ENCODE measurements at regions not wholly inside any gene's neighbourhood (a gene's known extent, or its start where the extent isn't known, plus 50 kb on each side); places are given as distances from the start of the nearest gene placed in this dataset.

DNA sequence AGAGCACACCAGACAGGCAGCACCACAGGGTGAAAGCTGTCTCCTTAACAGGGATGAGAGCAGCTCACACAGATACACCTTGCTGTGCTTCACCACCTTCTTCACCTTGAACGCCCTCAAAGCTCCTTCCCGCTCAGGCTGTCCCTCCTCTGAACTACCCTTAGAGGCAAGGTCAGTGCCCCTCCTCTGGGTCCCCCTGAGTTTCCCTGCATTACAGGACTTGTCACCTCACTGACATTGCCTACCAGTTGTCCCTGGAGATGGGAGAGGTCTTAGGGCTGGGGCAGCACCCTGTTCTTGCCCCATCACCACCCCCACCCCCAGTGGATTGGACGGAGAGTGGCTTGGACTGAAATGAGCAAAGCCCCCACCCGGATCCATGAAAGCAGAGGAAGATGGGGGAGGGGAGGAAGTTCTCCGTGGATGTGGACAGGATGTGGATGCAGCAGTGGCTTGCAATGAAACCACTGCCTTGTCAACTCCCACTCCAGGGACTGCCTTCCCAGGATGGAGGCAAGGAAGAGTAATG, 73.2 kb upstream of the CDH5 start:
- no TSS peak for BruUV-seq (replicated peaks)
- CTCF ChIA-PET, result no interaction called here
- Histone ChIP-seq H3F3A (ENCODE audit: low read length, unreplicated experiment) (no peaks in the 10 kb centered on the region), H2AFZ (ENCODE audit: low read length) (no peak overlapping the region), H3K9me2 (replicated peaks; ENCODE audit: low read length) (no peaks in the 10 kb centered on the region), H3K9ac (ENCODE audit: low read length) (no peak overlapping the region), H3K27ac (ENCODE audit: low read length) (no peak overlapping the region), H3K4me3 (ENCODE audit: low read length) (no peak overlapping the region), H4K20me1 (ENCODE audit: low read length) (no peaks in the 10 kb centered on the region), H3K27me3 (ENCODE audit: low read length) (no peaks in the 10 kb centered on the region), H3K4me1 (ENCODE audit: insufficient read depth, low read length) (no peaks in the 10 kb centered on the region), H3K9me3 (ENCODE audit: low read length) (no peaks in the 10 kb centered on the region), H3K79me2 (ENCODE audit: low read length) (no peaks in the 10 kb centered on the region), H3K36me3 (ENCODE audit: low read depth, low read length) (no peaks in the 10 kb centered on the region), H3K4me2 (ENCODE audit: low read length) (no peak overlapping the region)
- POLR2A ChIA-PET (ENCODE audit: unreplicated experiment), result no interaction called here
- DNase-seq (no peak), ATAC-seq (no peak)
- TF ChIP-seq, protein P1, sequence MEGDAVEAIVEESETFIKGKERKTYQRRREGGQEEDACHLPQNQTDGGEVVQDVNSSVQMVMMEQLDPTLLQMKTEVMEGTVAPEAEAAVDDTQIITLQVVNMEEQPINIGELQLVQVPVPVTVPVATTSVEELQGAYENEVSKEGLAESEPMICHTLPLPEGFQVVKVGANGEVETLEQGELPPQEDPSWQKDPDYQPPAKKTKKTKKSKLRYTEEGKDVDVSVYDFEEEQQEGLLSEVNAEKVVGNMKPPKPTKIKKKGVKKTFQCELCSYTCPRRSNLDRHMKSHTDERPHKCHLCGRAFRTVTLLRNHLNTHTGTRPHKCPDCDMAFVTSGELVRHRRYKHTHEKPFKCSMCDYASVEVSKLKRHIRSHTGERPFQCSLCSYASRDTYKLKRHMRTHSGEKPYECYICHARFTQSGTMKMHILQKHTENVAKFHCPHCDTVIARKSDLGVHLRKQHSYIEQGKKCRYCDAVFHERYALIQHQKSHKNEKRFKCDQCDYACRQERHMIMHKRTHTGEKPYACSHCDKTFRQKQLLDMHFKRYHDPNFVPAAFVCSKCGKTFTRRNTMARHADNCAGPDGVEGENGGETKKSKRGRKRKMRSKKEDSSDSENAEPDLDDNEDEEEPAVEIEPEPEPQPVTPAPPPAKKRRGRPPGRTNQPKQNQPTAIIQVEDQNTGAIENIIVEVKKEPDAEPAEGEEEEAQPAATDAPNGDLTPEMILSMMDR (conservative IDR thresholded peaks at IDR 0.05; ENCODE audit: low read depth, low read length), result no peak
- TF ChIP-seq EZH2phosphoT487 (IDR thresholded peaks at IDR 0.05; ENCODE audit: borderline replicate concordance, low read length) (no peak), EZH2 (IDR thresholded peaks at IDR 0.05; ENCODE audit: low read length, unreplicated experiment) (no peak)
- intact Hi-C loops (cut with micrococcal nuclease), result no loop called here

DNA sequence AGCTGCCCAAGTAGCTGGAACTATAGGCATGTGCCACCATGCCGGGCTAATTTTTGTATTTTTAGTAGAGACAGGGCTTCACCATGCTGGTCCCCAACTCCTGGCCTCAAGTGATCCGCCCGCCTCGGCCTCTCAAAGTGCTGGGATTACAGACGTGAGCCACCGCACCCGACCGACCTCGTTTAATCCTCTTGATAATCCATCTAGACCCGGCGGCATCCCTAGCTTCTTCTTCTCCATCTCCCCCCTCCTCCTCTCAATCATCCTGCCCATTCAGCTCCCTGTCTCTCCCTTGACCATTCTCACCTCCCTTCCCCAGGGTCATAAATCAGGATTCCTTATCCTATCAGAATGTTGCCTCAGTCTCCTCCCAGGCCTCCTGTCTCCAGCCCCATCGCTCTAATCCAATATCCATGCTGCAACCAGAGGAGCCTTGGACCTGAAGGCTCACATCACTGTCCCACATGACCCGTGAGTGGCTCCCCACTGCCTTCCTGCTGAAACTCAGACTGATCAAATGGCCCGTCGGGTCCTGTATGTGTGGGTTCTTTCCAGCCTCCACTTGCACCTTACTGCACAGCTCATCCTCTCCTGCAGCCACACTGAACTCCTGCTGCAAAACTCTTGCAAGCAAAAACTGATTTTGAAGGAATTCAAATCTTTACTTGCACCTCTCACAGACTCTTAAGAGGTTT, 74.1 kb upstream of the CDH5 start:
- H3K36me3 ChIP-seq (ENCODE audit: low read depth, low read length), result no peaks in the 10 kb centered on the region
- BruUV-seq (replicated peaks), result no TSS peak
- intact Hi-C loops (cut with micrococcal nuclease), result no loop called here
- CTCF ChIA-PET, result no interaction called here
- no peaks in the 10 kb centered on the region for H3K9me2 ChIP-seq (replicated peaks; ENCODE audit: low read length)
- no peak overlapping the region for H2AFZ ChIP-seq (ENCODE audit: low read length)
- no peak overlapping the region for H3K27ac ChIP-seq (ENCODE audit: low read length)
- no peaks in the 10 kb centered on the region for H4K20me1 ChIP-seq (ENCODE audit: low read length)
- no peaks in the 10 kb centered on the region for H3K79me2 ChIP-seq (ENCODE audit: low read length)
- DNase-seq, result no peak
- H3F3A ChIP-seq (ENCODE audit: low read length, unreplicated experiment), result no peaks in the 10 kb centered on the region
- no peak for TF ChIP-seq EZH2 (IDR thresholded peaks at IDR 0.05; ENCODE audit: low read length, unreplicated experiment)
- no peak for TF ChIP-seq EZH2phosphoT487 (IDR thresholded peaks at IDR 0.05; ENCODE audit: borderline replicate concordance, low read length)
- TF ChIP-seq, protein P1 (conservative IDR thresholded peaks at IDR 0.05; ENCODE audit: low read depth, low read length), result no peak
- no peak for ATAC-seq
- no peak overlapping the region for H3K4me3 ChIP-seq (ENCODE audit: low read length)
- no peak overlapping the region for H3K9ac ChIP-seq (ENCODE audit: low read length)
- H3K27me3 ChIP-seq (ENCODE audit: low read length), result no peaks in the 10 kb centered on the region
- POLR2A ChIA-PET (ENCODE audit: unreplicated experiment), result no interaction called here
- H3K9me3 ChIP-seq (ENCODE audit: low read length), result no peaks in the 10 kb centered on the region
- H3K4me1 ChIP-seq (ENCODE audit: insufficient read depth, low read length), result no peaks in the 10 kb centered on the region
- H3K4me2 ChIP-seq (ENCODE audit: low read length), result no peak overlapping the region

DNA sequence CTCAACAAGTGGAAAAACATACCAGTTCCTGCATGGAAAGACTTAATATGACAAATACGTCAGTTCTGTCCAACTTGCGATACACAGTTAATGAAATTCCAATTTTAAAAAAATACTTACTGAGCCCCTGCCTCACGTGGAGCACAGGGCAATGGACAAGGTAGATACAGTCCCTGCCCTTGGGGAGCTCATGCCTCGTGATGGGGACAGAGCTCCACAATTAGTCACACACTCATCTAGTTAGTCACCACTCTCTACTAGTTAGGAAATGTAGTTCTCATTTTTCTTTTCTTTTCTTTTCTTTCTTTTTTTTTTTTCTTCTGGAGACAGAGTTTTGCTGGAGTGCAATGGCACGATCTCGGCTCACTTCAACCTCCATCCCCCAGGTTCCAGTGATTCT, 74.7 kb upstream of the CDH5 start:
- intact Hi-C loops (cut with micrococcal nuclease), result no loop called here
- no peak overlapping the region for H2AFZ ChIP-seq (ENCODE audit: low read length)
- no peaks in the 10 kb centered on the region for H3K79me2 ChIP-seq (ENCODE audit: low read length)
- H3K4me2 ChIP-seq (ENCODE audit: low read length), result no peak overlapping the region
- TF ChIP-seq EZH2phosphoT487 (IDR thresholded peaks at IDR 0.05; ENCODE audit: borderline replicate concordance, low read length) (no peak), EZH2 (IDR thresholded peaks at IDR 0.05; ENCODE audit: low read length, unreplicated experiment) (no peak)
- TF ChIP-seq, protein P1 (conservative IDR thresholded peaks at IDR 0.05; ENCODE audit: low read depth, low read length), result no peak
- no peaks in the 10 kb centered on the region for H4K20me1 ChIP-seq (ENCODE audit: low read length)
- no peaks in the 10 kb centered on the region for H3F3A ChIP-seq (ENCODE audit: low read length, unreplicated experiment)
- H3K4me3 ChIP-seq (ENCODE audit: low read length), result no peak overlapping the region
- no peaks in the 10 kb centered on the region for H3K36me3 ChIP-seq (ENCODE audit: low read depth, low read length)
- H3K9ac ChIP-seq (ENCODE audit: low read length), result no peak overlapping the region
- no peak for ATAC-seq
- no peaks in the 10 kb centered on the region for H3K9me3 ChIP-seq (ENCODE audit: low read length)
- BruUV-seq (replicated peaks), result no TSS peak
- no peaks in the 10 kb centered on the region for H3K4me1 ChIP-seq (ENCODE audit: insufficient read depth, low read length)
- POLR2A ChIA-PET (ENCODE audit: unreplicated experiment), result no interaction called here
- CTCF ChIA-PET, result interaction anchor here (0.5 to 0.6 kb wide), 2 partner anchors 13 to 44 kb away, joined by 3 read pairs; no protein-coding TSS in a partner anchor
- H3K9me2 ChIP-seq (replicated peaks; ENCODE audit: low read length), result no peaks in the 10 kb centered on the region
- H3K27ac ChIP-seq (ENCODE audit: low read length), result no peak overlapping the region
- no peak for DNase-seq
- no peaks in the 10 kb centered on the region for H3K27me3 ChIP-seq (ENCODE audit: low read length)
